PC-3 (cell line): ENCODE measurements at regions not wholly inside any gene's neighbourhood (a gene's known extent, or its start where the extent isn't known, plus 50 kb on each side); places are given as distances from the start of the nearest gene placed in this dataset.

Source experiments
- ATAC-seq: fragments of 200-7000 bp; cut with Tn5 transposase; 2 replicates; pipeline ENCODE4 v1.9.1; 2020; ENCODE audit warnings: mild to moderate bottlenecking, moderate library complexity
- BruUV-seq: library from RNA; stranded (reverse); fragments of 400-500 nt; replicated peaks from 2 replicates; lab custom pipeline; 2021; lab: Mats Ljungman, UMichigan
- CTCF ChIA-PET: fragments of 300-600 bp; sonication (Branson Sonifier 250); formaldehyde crosslinking; loops from one replicate; lab custom pipeline; 2022; ENCODE audit warnings: antibody characterized with exemption; lab: Charles Lee
- POLR2A ChIA-PET: fragments of 300-600 bp; sonication (Branson Sonifier 250); formaldehyde crosslinking; loops from one replicate; lab custom pipeline; 2022; ENCODE audit warnings: antibody characterized with exemption; ENCODE audit not compliant: unreplicated experiment; lab: Charles Lee
- DNase-seq: peaks from one replicate; pipeline ENCODE4 v3.0.0-alpha.2; 2015
- H2AFZ ChIP-seq: fragments of 300-600 bp; sonication (generic); 2 replicates; pipeline ENCODE4 v1.6.0; 2016; ENCODE audit warnings: antibody characterized with exemption, low read length
- H3F3A ChIP-seq: fragments of 300-600 bp; sonication (generic); one replicate; pipeline ENCODE4 v1.6.0; 2017; ENCODE audit warnings: antibody characterized with exemption, low read length, control low read depth, mild to moderate bottlenecking; ENCODE audit not compliant: unreplicated experiment
- H3K27ac ChIP-seq: fragments of 300-600 bp; sonication (generic); 2 replicates; pipeline ENCODE4 v1.5.1; 2016; ENCODE audit warnings: mild to moderate bottlenecking, low read length
- H3K27me3 ChIP-seq: fragments of 300-600 bp; sonication (generic); 2 replicates; pipeline ENCODE4 v1.6.1; 2016; ENCODE audit warnings: low read length, mixed read lengths
- H3K36me3 ChIP-seq: fragments of 300-600 bp; sonication (generic); 2 replicates; pipeline ENCODE4 v1.6.1; 2016; ENCODE audit warnings: low read depth, mixed run types, low read length, mixed read lengths
- H3K4me1 ChIP-seq: fragments of 300-600 bp; sonication (generic); 2 replicates; pipeline ENCODE4 v1.5.1; 2016; ENCODE audit warnings: low read length; ENCODE audit not compliant: insufficient read depth
- H3K4me2 ChIP-seq: fragments of 300-600 bp; sonication (generic); 2 replicates; pipeline ENCODE4 v1.6.0; 2016; ENCODE audit warnings: low read length
- H3K4me3 ChIP-seq: fragments of 300-600 bp; sonication (generic); 2 replicates; pipeline ENCODE4 v1.5.1; 2016; ENCODE audit warnings: mild to moderate bottlenecking, low read length, mixed read lengths
- H3K79me2 ChIP-seq: fragments of 300-600 bp; sonication (generic); 2 replicates; pipeline ENCODE4 v1.6.1; 2017; ENCODE audit warnings: low read length, mixed read lengths
- H3K9ac ChIP-seq: fragments of 300-600 bp; sonication (generic); 2 replicates; pipeline ENCODE4 v1.6.0; 2016; ENCODE audit warnings: mild to moderate bottlenecking, low read length
- H3K9me2 ChIP-seq: fragments of 300-600 bp; sonication (generic); replicated peaks from 2 replicates; pipeline ENCODE4 v1.6.1; 2016; ENCODE audit warnings: mixed run types, low read length, mixed read lengths
- H3K9me3 ChIP-seq: fragments of 300-600 bp; sonication (generic); 2 replicates; pipeline ENCODE4 v1.6.1; 2016; ENCODE audit warnings: low read length, mixed read lengths
- H4K20me1 ChIP-seq: fragments of 300-600 bp; sonication (generic); 2 replicates; pipeline ENCODE4 v1.6.1; 2016; ENCODE audit warnings: low read length, mixed read lengths
- CTCF ChIP-seq: fragments of 300-600 bp; sonication (generic); conservative IDR thresholded peaks from 2 replicates; pipeline ENCODE4 v1.5.1; 2017; ENCODE audit warnings: antibody characterized with exemption, low read depth, mild to moderate bottlenecking, low read length
- EZH2 ChIP-seq: fragments of 300-600 bp; sonication (generic); IDR thresholded peaks from one replicate; pipeline ENCODE4 v1.6.1; 2017; ENCODE audit warnings: antibody characterized with exemption, mild to moderate bottlenecking, low read length; ENCODE audit not compliant: unreplicated experiment
- EZH2phosphoT487 ChIP-seq: fragments of 300-600 bp; sonication (generic); IDR thresholded peaks from 2 replicates; pipeline ENCODE4 v1.6.1; 2018; ENCODE audit warnings: mild to moderate bottlenecking, antibody characterized with exemption, low read length, borderline replicate concordance
- intact Hi-C: fragments of 100-400 bp; cut with micrococcal nuclease; formaldehyde crosslinking; loops from 2 replicates; pipeline ENCODE4 v1.9.0; 2023

GRCh38 chr6:134658596-134658995, 291.3 kb downstream of the ALDH8A1 start:
- intact Hi-C loops, result no loop called here
- no peak for DNase-seq
- Histone ChIP-seq H3K9me2 (no peaks in the 10 kb centered on the region), H3K27me3 (no peaks in the 10 kb centered on the region), H3F3A (no peaks in the 10 kb centered on the region), H3K4me3 (no peak overlapping the region), H3K9me3 (no peaks in the 10 kb centered on the region), H3K4me1 (peaks cover 10% of the 10 kb centered on the region), H3K36me3 (no peaks in the 10 kb centered on the region), H3K79me2 (no peaks in the 10 kb centered on the region), H3K4me2 (no peak overlapping the region), H2AFZ (no peak overlapping the region), H4K20me1 (no peaks in the 10 kb centered on the region), H3K27ac (no peak overlapping the region), H3K9ac (no peak overlapping the region)
- POLR2A ChIA-PET, result no interaction called here
- BruUV-seq, result no TSS peak
- TF ChIP-seq EZH2, result no peak
- CTCF ChIA-PET, result interaction anchor here (0.8 kb wide), 1 partner anchor 535 kb away, joined by 3 read pairs; no protein-coding TSS in a partner anchor
- ATAC-seq, result no peak

- Histone ChIP-seq H3K4me2 (no peak overlapping the region), H3K9me3 (no peaks in the 10 kb centered on the region), H4K20me1 (no peaks in the 10 kb centered on the region), H3K36me3 (no peaks in the 10 kb centered on the region), H3K27ac (no peak overlapping the region), H3K79me2 (no peaks in the 10 kb centered on the region), H3F3A (no peaks in the 10 kb centered on the region), H3K4me3 (no peak overlapping the region), H3K4me1 (peaks cover 10% of the 10 kb centered on the region), H3K9ac (no peak overlapping the region), H3K27me3 (no peaks in the 10 kb centered on the region), H2AFZ (no peak overlapping the region), H3K9me2 (no peaks in the 10 kb centered on the region)
- ATAC-seq (peak; percentile 20; the same call in 1 of the 2 replicates), DNase-seq (peak; percentile 56)
- no TSS peak for BruUV-seq
- intact Hi-C loops, result no loop called here
- CTCF ChIA-PET, result interaction anchor here (0.8 kb wide), 1 partner anchor 534 kb away, joined by 3 read pairs; no protein-coding TSS in a partner anchor
- no peak for TF ChIP-seq EZH2phosphoT487
- TF ChIP-seq CTCF, result no peak
- no peak for TF ChIP-seq EZH2
- POLR2A ChIA-PET, result no interaction called here
Observed at GRCh38 chr6:134657751-134658527, 292.0 kb downstream of the ALDH8A1 start.

- no peak for TF ChIP-seq CTCF
- no peak for TF ChIP-seq EZH2phosphoT487
- no peak for TF ChIP-seq EZH2
- ChIA-PET POLR2A (no interaction called here), CTCF (no interaction called here)
- Histone ChIP-seq H3K4me1 (peaks cover 10% of the 10 kb centered on the region), H3K9me3 (no peaks in the 10 kb centered on the region), H4K20me1 (no peaks in the 10 kb centered on the region), H3K36me3 (no peaks in the 10 kb centered on the region), H3K27ac (no peak overlapping the region), H3K79me2 (no peaks in the 10 kb centered on the region), H3K4me2 (no peak overlapping the region), H3K4me3 (no peak overlapping the region), H3K9ac (no peak overlapping the region), H2AFZ (no peak overlapping the region), H3K9me2 (no peaks in the 10 kb centered on the region), H3K27me3 (no peaks in the 10 kb centered on the region), H3F3A (no peaks in the 10 kb centered on the region)
- no TSS peak for BruUV-seq
- DNase-seq (no peak), ATAC-seq (no peak)
- intact Hi-C loops, result no loop called here
Observed at GRCh38 chr6:134657343-134657742, 292.6 kb downstream of the ALDH8A1 start.
